GM23248 (cell line): ENCODE measurements at regions not wholly inside any gene's neighbourhood (a gene's known extent, or its start where the extent isn't known, plus 50 kb on each side); places are given as distances from the start of the nearest gene placed in this dataset.

Experiments
- EZH2 ChIP-seq: fragments of 200-600 bp; sonication (generic); IDR thresholded peaks from 2 replicates; pipeline ENCODE4 v1.6.1; 2018; ENCODE audit warnings: antibody characterized with exemption, mild to moderate bottlenecking; ENCODE audit not compliant: insufficient read depth, poor library complexity, severe bottlenecking
- EZH2phosphoT487 ChIP-seq: fragments of 200-600 bp; sonication (generic); IDR thresholded peaks from 2 replicates; pipeline ENCODE4 v1.6.1; 2018; ENCODE audit warnings: antibody characterized with exemption, moderate library complexity, mild to moderate bottlenecking, low read depth; ENCODE audit not compliant: insufficient read depth

GRCh38 chr6:43887906-43888683, 118.1 kb downstream of the VEGFA start:
- TF ChIP-seq EZH2phosphoT487 (no peak), EZH2 (no peak)
